ENCODE measurements at regions not wholly inside any gene's neighbourhood (a gene's known extent, or its start where the extent isn't known, plus 50 kb on each side); places are given as distances from the start of the nearest gene placed in this dataset.
"Not testable (repeated sequence)": the region's sequence is repeated elsewhere in the genome, so short reads cannot be mapped to it uniquely, and the experiment has no call there.

DNA sequence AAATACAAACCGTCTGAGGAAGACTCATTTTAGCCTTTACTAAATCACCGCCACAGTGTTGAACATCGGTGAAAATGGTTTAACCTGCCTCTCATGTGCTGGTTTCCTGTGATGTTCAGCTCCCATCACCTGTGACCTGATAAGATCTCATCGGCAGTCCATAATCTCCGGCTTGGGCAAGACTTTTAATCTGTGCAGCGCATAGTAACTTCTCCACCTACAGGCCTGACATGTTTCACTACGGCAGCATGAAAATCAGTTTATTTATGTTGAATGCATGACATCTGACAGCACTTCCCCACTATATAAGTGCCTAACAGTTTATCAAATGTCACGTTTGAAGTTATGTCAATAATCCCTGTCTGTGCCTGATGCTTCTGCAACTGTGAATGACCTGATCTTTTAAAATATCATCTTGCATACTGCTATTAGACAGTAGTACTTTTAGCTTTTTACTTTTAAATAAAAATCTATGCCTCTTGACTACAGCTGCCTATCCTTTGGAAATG, 1919.8 kb upstream of the AGA start:
- no peak for DNase-seq

DNA sequence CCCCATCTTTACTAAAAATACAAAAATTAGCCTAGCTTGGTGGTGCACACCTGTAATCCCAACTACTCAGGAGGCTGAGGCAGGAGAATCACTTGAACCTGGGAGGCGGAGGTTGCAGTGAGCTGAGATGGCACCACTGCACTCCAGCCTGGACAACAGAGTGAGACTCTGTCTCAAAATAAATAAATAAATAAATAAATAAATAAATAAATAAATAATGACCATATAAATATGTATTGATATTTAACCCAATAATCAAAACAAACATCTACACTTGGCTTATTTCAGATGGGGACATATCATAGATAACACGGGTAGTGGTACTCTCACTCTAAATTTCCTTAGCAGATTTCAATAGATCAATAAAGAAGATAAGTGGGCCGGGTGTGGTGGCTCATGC, 1923.7 kb upstream of the AGA start:
- DNase-seq = not testable (repeated sequence)

DNA sequence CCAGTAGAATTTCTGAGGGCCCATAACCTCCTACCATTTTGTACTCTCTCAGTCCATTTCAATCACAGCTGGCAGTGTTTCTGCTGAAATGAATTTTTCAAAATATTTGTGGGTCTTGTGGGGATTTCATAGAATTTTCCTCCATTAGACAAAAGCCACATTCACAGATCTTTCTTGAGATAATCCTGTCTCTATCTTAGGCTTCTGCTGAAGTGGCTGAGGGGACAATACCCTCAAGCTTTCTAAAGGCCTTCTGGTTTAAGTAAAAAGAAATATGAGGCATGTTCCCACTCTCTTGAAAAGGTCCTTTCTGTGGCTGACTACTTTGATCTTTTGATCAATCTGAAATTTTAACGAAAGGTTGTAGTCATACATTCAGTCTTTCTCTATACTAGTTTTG, 1930.0 kb upstream of the AGA start:
- DNase-seq = no peak

DNA sequence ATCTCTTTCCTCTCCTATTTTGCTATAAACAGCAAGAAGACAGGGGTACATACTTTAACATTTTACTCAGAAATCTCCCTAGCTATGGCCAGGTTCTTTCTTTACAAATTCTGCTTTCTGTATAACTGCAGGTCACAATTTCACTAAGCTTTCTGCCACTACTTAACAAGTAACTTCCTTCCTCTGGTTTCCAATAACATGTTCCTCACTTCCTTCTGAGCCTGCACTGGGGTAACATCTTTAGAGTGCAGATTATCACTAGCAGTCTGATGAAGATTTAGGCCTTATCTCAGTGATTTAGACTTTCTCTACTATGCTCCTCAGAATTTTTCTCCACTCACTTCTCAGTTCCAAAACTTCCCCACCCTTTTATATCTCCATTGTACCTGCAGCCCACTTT, 1930.5 kb upstream of the AGA start:
- no peak for DNase-seq

DNA sequence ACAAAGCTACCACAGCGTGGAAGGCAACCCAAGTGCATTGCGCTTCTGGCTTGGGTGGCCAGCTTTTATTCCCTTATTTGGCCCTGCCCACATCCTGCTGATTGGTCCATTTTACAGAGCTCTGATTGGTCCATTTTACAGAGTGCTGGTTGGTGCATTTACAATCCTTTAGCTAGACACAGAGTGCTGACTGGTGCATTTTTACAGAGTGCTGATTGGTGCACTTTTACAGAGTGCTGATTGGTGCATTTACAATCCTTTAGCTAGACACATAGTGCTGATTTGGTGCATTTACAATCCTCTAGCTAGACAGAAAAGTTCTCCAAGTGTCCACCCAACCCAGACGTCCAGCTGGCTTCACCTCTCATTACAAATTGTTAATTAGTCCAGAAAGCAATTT, 1936.6 kb upstream of the AGA start:
- DNase-seq = not testable (repeated sequence)

DNA sequence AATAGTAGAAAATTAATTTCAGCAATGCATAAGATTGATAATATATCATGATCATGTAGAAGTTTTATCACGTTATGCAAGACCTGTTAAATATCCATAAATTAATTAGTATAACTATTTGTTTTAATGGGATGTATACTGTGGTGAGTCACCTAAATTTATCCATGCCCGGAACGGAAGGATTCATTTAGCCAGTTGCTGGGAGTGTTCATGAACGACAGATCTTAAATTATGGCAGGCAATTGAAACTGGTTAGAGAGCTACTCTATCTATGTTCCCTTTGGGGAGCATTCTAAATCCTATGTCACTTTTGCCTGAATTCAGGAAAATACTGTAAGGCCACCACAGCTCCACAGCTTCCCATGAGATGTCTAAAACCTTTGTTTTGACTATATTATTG, 1950.5 kb upstream of the AGA start:
- DNase-seq = no peak

DNA sequence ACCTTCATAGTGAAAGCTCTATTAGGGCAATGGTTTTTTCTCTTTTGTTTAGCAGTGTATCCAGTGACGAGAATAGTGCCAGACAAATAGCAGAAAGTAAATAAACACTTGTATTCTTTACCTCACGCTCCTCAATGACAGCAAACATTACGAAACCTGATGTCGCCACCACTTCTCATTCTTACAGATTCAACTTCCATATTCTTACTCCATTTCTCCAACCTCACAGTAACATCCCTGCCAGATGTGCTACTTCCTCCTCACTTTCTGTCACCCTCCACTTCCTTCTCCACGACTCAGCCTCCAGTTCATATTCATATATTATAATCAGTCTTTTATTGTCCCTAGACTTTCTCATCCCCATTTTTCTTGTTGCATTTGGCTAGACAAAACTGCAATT, 1956.2 kb upstream of the AGA start:
- DNase-seq = no peak

DNA sequence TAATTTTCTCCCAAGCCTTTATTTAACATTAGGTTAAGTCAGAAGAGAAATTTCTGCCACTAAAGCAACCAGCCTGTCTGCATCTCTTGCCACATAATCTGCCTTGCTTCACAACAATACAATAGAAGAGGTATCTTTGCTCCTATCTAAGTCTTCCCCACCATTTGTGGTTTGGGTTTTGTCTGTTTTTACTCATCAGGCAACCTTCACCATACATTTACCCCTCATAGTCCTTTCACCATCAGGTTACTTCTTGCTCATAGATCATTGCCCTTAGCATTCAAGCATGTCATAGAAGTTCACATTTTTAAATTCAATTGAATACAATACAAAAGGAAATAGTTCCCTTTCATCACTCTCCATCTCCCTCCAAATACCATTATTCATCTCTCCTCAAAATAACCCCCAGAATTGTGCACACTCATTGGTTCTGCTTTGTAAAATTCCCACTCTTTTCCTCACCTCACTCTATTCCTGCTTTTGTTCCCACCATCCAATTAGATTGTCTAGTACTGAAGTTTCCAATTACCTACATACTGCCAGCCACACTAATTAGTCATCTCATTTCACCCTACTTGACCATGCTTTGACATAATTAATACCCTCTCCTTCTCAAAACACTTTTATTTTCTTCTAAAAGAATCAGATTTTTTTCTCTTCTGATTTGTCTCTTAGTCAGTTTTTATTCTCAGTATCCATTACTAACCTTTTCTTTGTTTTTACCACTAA, 1957.0 kb upstream of the AGA start:
- DNase-seq = no peak

DNA sequence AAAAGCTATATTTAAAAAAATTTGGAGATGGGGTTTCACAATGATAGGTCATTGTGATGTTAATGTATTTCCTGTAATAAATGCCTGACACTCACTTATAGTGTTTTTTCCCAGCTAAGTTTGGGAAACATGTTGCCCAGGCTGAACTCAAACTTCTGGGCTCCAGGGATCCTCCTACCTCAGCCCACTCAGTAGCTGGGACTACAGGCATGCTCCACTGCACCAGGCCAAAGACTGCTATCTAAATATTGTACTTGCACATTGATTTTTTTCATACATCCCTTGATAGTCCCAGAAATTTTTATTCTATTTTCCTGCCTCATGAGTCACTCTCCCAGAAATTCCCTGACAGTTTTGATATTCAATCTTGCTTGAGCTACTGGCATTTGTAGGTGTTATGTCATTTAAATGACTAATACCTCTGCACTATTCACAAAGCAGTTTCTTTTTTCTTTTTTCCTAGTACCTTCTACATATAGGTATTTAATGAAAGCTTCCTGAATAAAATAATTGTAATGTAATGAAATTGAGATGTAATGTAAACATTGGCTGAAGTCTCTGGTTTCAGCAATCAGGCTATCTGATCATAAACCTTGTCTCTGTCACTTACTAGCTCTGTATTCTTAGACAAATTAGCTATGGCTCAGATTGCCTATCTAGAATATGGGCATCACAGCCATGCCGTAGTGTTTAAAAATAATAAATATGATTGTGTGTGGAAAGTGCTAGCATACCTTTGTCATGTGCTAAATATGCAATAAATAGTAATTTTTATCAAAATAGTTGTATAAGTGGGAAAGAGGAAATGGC, 1973.0 kb upstream of the AGA start:
- no peak for DNase-seq

DNA sequence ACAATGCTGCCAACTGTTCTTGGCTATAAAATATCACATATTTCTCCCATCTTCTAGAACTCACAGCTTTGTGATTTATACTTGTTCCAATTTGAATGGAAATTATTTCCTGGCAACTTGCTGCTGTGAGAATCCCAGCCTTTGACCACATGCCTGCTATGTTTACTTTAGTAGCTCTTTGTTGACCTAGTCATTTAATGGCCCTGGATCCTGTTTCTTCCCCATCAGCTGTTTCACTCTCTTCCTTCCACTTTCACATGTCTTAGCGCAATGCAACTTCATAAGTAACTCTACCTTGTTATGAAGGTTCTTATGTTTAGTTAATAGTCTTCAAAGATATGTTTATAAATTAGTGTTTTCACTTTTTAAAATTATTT, 1973.6 kb upstream of the AGA start:
- DNase-seq = no peak

DNA sequence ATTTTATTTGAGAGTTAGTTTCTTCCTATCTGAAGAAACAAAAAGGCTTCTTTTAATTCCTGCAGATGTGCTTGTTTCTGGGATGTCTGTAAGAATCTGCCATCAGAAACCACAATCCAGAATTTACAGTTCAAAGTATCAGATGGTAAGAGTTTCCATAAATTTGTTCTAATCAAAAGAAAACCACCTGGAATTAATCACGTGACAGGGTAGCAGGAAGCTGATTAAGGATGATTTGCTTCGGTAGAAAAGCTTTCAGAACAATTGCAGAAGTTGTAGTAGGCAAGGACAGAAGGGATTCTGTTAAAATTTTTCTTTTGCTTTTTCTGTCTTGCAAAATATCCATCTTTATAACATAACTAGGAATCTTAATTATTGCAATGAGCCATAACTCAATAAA, 1975.1 kb upstream of the AGA start:
- no peak for DNase-seq

DNA sequence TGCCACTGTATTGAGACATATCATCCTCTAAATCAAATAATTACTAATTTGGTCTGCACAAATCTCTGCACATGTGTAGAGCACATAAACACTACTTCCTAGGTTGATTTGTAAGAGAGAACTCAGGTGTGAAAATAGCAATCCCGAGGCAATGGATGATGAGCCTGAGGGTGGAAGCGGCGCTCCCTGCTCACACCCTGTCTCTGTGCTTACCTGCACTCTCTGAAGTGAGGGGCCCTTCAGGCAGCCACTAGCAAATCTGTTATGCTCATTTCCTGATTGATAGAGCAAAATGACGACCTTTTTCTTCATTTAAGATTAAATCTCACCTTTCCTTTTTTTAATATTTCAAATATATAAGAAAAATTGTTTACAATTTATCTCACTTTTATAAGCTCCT, 1995.7 kb upstream of the AGA start:
- DNase-seq = no peak

DNA sequence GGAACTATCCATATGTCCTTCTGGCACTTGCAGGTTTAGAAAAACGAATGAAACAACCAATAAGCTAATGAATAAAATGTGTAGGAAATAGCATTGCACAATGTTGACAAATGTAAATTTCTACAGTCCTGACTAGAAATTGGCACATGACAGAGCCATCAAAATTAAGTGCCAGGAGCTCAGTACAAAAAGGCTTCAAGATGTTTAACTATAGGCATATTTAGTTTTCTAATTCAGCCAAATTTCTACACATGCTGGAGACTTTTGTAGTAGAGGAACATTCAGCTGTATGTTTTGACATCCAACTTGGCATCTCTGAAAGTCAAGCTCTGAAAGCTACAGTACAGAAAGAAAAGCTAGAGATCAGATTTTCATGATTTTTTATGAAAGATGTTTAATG, 1999.4 kb upstream of the AGA start:
- no peak for DNase-seq

DNA sequence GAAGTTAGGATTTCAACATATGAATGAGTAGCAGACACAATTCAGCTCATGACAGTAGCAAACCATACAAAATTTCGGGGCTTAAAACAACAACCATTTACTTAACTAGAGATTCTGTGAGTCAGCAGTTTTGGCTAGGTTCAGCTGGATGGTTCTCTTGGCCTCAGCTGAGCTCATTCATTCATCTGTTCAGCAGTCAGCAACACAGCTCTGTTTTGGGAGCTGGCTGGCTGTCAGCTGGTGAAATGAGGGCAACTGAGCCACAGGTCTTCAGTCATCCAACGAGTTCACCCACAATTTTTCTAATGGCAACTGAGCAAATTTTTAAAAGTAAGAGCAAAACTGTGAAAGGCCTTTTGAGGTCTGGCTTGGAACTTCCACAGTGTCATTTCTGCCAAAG, 2005.1 kb upstream of the AGA start:
- peak; percentile 29 for DNase-seq

DNA sequence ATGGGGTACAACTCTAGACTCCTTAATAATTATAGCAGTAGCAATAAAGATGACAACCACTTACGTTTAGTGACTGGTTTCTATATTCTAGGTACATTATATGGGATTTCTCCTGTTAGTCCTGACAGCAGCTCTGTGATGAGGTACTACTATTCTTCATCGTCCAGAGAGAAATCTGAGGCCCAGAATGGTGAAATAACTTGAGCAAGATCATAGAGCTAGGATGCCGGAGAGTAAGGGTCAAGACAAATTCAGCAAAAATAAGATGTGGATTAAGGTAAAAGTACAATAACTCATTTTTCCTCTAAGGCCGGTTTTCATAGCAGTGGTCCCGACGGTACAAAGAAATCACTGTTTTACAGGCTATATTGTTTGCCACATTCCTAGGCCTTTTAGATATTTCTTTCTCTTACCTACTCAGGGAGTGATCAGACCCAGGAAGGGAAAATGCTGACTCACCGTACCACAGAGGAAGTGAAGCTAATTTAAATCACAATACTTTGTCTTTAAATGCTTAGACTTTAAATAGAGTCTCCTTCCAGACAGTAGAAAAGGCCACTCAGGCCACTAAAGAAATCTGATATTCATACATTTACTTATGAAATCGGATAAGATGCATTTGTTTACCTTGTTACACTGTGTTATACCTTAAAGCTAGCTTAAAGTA, 2023.0 kb upstream of the AGA start:
- DNase-seq = peak; percentile 80

DNA sequence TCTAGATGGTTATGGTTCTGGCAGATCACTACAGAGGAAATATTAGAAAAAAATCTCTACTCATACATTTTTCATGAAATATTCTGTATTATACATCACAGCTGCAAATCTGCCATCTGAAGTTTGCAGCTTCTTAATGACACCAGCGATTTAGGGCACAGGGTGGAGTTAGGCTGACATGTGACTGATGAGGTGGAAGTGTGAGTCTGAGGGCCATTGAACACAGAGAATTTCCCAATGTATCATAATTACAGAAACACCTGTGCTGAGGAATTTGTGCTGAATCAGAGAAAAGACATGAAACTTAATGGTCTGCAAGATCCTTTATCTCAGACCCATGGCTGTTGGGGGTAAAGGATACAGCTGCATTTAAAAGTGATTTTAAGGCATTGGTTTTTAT, 2025.6 kb upstream of the AGA start:
- DNase-seq = no peak

DNA sequence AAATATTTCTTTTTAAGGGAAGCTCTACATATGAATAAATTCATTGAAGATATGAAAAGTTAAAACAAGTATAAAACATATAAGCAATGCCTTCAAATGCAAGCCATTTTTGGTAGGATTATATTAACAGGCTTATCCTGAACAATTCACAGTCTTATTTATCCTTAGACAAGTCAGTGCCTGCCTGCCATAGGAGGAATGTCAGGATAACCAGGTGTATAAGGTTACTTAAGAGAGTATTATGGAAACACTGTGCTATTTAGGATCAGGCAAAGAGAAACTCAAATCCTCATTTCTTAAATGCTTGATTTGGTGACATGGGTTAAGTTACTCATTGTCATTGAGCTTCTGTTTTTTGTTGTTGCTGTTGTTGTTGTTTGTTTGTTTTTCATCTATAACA, 2029.9 kb upstream of the AGA start:
- no peak for DNase-seq

DNA sequence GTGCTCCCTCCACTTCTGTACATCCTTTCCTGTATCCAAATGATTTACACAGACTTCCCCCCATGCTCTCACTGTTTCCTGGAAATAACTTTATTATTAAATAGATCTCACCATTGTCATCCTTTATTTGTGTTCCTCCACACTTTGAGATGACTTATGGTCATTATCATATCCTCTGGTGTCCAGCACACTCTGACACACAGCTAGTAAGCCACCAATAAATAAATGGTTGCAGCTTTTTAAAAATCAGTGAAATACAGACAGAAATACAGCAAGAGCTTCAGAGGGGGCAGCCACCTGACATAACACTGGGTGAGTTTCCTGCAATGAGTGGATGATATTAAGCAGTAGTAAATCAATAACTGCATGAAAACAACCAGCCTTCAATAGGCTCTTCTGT, 2036.4 kb upstream of the AGA start:
- no peak for DNase-seq

DNA sequence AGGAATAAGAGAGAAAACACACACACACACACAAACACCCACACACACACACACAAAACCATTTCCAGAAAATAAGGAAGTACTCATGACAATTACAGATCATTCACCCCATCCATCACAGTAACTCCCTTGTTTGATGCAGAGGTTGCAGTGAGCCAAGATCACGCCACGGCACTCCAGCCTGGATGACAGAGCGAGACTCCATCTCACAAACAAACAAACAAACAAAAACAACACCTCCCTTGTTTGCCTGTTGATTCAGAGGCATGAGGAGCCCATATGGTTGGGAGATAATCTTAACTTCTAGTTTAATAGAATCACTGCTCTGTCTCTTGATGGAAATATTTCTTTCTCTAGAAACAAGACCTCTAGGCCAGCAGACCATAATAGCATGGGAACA, 2043.5 kb upstream of the AGA start:
- no peak for DNase-seq

DNA sequence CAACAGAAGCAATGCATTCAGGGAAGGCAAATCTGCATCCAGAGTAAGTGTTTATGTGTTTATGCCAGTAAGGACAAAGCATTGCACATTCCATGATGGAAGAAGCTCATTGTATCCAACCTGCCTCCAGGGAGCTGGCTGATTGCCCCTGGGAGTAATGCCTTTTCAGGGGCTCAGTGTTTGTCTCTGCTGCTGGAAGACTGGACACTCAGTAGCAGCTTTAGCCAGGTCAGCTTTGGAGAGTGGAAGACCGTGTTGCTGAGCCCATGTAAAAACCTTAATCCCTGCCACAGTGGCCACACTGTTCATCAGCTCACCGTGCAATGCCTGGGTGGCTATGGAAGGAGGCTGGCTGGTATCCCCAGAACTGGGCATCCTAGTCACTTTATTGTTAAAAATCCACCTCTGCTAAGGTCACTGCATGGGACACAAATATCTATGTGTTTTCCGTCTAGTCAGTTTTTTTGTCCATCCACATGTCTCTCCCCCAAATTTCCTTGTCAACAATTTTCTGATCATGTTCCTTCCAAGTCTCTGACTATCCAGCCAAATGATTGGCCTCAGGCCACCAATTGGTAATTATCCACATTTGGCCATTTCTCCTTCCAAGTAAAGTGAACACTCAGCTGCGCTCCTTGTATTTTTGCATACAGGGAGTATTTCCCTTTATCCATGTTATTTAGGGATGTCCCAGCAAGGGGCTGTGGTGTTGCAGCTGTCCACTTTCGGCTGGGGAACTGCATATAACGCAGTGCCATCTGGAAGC, 2044.5 kb upstream of the AGA start:
- no peak for DNase-seq

DNA sequence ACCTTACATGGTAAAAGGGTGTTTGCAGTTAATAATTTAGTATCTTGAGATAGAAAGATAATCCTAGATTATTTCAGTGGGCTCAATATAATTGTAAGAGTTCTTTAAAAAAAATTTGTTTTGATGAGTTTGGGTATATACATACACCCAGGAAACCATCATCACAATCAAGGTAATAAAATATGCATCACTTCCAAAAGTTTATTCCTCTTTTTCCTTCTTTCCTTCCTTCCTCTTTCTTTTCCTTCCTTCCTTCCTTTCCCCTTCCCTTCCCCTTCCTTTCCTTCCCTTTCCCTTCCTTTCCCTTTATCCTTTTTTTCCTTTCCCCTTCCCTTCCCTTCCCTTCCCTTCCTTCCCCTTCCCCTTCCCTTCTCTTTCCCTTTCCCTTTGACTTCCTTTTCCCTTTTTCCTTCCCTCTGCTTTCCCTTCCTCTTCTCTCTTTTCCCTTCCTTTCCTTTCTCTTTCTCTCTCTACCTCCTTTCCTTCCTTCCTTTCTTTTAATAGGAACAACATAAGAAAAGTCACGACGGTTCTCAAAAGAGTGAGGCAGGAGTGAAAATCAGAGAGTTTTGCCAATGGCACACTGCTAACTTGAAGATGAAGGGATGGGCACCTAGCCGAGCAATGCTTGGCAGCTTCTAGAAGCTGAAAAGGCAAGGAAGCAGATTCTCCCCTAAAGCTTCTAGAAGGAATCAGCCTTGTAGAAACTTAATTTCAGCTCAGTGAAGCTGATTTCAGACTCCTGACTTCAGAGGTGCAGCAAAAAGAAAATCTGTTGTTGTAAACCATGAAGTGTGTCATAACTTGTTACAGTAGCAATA, 2050.2 kb upstream of the AGA start:
- no peak for DNase-seq

DNA sequence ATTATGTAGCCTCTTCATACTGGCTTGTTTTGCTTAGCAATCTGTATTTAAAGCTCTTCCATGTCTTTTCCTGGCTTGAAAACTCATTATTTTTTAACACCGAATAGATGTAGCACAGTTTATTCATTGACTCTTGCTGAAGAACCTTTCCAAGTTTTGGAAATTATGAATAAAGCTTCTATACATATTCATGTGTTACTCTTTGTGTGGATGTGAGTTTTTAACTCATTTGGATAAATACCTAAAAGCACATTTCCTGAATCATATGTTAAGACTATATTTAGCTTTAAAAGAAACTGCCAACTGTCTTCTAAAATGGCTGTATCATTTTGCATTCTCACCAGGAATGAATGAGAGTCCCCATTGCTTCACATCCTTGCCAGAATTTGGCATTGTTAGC, 2061.7 kb upstream of the AGA start:
- no peak for DNase-seq
